H1 (cell line): ENCODE measurements at regions not wholly inside any gene's neighbourhood (a gene's known extent, or its start where the extent isn't known, plus 50 kb on each side); places are given as distances from the start of the nearest gene placed in this dataset.

Source experiments
- CTCF ChIP-seq, 3 experiments: IDR thresholded peaks; 1 replicate in 2 of 3; 2 replicates in 1 of 3; pipeline versions ENCODE4 v1.5.1 to v1.6.1; 2011; ENCODE audit warnings: low read length in 3 of 3, mild to moderate bottlenecking in 3 of 3, inconsistent platforms in 2 of 3, low read depth in 1 of 3, moderate library complexity in 1 of 3; ENCODE audit not compliant: insufficient read depth in 1 of 3; ENCODE audit errors: control extremely low read depth in 1 of 3
- EGR1 ChIP-seq: IDR thresholded peaks from 2 replicates; pipeline ENCODE4 v1.6.1; 2011; ENCODE audit warnings: low read depth, low read length, borderline replicate concordance
- EP300 ChIP-seq, 2 experiments: IDR thresholded peaks; 1 replicate in 1 of 2; 2 replicates in 1 of 2; pipeline ENCODE4 v1.6.1; 2011 to 2012; ENCODE audit warnings: low read depth in 2 of 2, low read length in 2 of 2, mild to moderate bottlenecking in 2 of 2, borderline replicate concordance in 1 of 2, inconsistent platforms in 1 of 2, moderate library complexity in 1 of 2
- EZH2 ChIP-seq: fragments of 200-600 bp; sonication (generic); IDR thresholded peaks from 2 replicates; pipeline ENCODE4 v1.7.1; 2012; ENCODE audit warnings: low read depth, mild to moderate bottlenecking, moderate library complexity, low read length, inconsistent platforms; ENCODE audit not compliant: severe bottlenecking
- GTF2F1 ChIP-seq: IDR thresholded peaks from 2 replicates; pipeline ENCODE4 v1.6.1; 2012; ENCODE audit warnings: low read depth, low read length, improper control_type of control experiment, borderline replicate concordance
- POLR2A ChIP-seq, 2 experiments: IDR thresholded peaks; 1 replicate in 1 of 2; 2 replicates in 1 of 2; pipeline ENCODE4 v1.6.1; 2011; ENCODE audit warnings: low read depth in 2 of 2, low read length in 2 of 2, mild to moderate bottlenecking in 2 of 2; ENCODE audit errors: control extremely low read depth in 1 of 2
- RAD21 ChIP-seq, 2 experiments: IDR thresholded peaks in 1 of 2; conservative IDR thresholded peaks in 1 of 2; 2 replicates each; pipeline ENCODE4 v1.6.1; 2011; ENCODE audit warnings: low read depth in 2 of 2, low read length in 2 of 2, improper control_type of control experiment in 1 of 2, inconsistent platforms in 1 of 2, mild to moderate bottlenecking in 1 of 2, moderate library complexity in 1 of 2
- SP1 ChIP-seq: IDR thresholded peaks from 2 replicates; pipeline ENCODE4 v1.6.1; 2011; ENCODE audit warnings: low read depth, low read length
- TAF7 ChIP-seq: optimal IDR thresholded peaks from 2 replicates; pipeline ENCODE3; 2011; ENCODE audit warnings: low read depth, mild to moderate bottlenecking, inconsistent platforms, low read length, moderate library complexity, borderline replicate concordance
- YY1 ChIP-seq: IDR thresholded peaks from 2 replicates; pipeline ENCODE4 v1.6.1; 2011; ENCODE audit warnings: low read depth, mild to moderate bottlenecking, low read length

- no peak for TF ChIP-seq POLR2A (IDR thresholded peaks at IDR 0.05; ENCODE audit: control extremely low read depth in 1 of 2, low read depth in 2 of 2, low read length in 2 of 2)
- no peak for TF ChIP-seq GTF2F1
- TF ChIP-seq YY1 = no peak
- TF ChIP-seq EZH2 = no peak
- no peak for TF ChIP-seq SP1
- no peak for TF ChIP-seq TAF7
- no peak for TF ChIP-seq CTCF (IDR thresholded peaks at IDR 0.05; ENCODE audit: control extremely low read depth in 1 of 3, insufficient read depth in 1 of 3, low read depth in 1 of 3, low read length in 3 of 3)
- TF ChIP-seq RAD21 (IDR thresholded peaks at IDR 0.05 in 1 of 2, conservative IDR thresholded peaks at IDR 0.05 in 1 of 2; ENCODE audit: low read depth in 2 of 2, low read length in 2 of 2) = no peak
- no peak for TF ChIP-seq EGR1
- no peak for TF ChIP-seq EP300 (IDR thresholded peaks at IDR 0.05; ENCODE audit: borderline replicate concordance in 1 of 2, low read depth in 2 of 2, low read length in 2 of 2)
Measured at GRCh38 chr2:204477358-204477950, 67.8 kb upstream of the PARD3B start.
